Fibroblast of the conjunctiva (primary cell): ENCODE measurements at regions not wholly inside any gene's neighbourhood (a gene's known extent, or its start where the extent isn't known, plus 50 kb on each side); places are given as distances from the start of the nearest gene placed in this dataset.

Source experiments
- DNase-seq: peaks from one replicate; pipeline ENCODE4 v3.0.0-alpha.2; 2010; ENCODE audit warnings: low read depth

- DNase-seq = no peak
These were observed 77.4 kb downstream of the ETS2 start for GRCh38 chr21:38883142-38883541.

GRCh38 chr21:38881131-38881530, 75.4 kb downstream of the ETS2 start:
- no peak for DNase-seq

GRCh38 chr21:38880577-38880966, 74.8 kb downstream of the ETS2 start:
- DNase-seq = no peak

- no peak for DNase-seq
These were observed 74.3 kb downstream of the ETS2 start for GRCh38 chr21:38879912-38880576.

GRCh38 chr21:38878379-38879179, 72.8 kb downstream of the ETS2 start:
- DNase-seq = no peak

GRCh38 chr21:38875694-38876492, 70.2 kb downstream of the ETS2 start:
- no peak for DNase-seq
